GM12875 (cell line): ENCODE measurements at regions not wholly inside any gene's neighbourhood (a gene's known extent, or its start where the extent isn't known, plus 50 kb on each side); places are given as distances from the start of the nearest gene placed in this dataset.

Experiments
- H3K4me3 ChIP-seq: one replicate; pipeline ENCODE4 v1.5.1; 2011; ENCODE audit warnings: low read depth, low read length, control low read depth
- CTCF ChIP-seq: IDR thresholded peaks from 2 replicates; pipeline ENCODE4 v1.5.1; 2011; ENCODE audit warnings: low read depth, mild to moderate bottlenecking, control low read depth, inconsistent platforms, low read length, moderate library complexity, borderline replicate concordance; ENCODE audit not compliant: insufficient read depth

GRCh38 chrX:109261279-109261678, 220.6 kb downstream of the GUCY2F start:
- no peak for TF ChIP-seq CTCF

GRCh38 chrX:109252789-109253188, 229.1 kb downstream of the GUCY2F start:
- no peak for TF ChIP-seq CTCF

More at GRCh38 chrX:109261279-109261678, 220.6 kb downstream of the GUCY2F start:
- H3K4me3 ChIP-seq: no peak overlapping the region

GRCh38 chrX:109218761-109219160, 263.1 kb downstream of the GUCY2F start:
- TF ChIP-seq CTCF: no peak
- no peak overlapping the region for H3K4me3 ChIP-seq

More at GRCh38 chrX:109252789-109253188, 229.1 kb downstream of the GUCY2F start:
- no peak overlapping the region for H3K4me3 ChIP-seq

GRCh38 chrX:109199726-109200125, 282.2 kb downstream of the GUCY2F start:
- H3K4me3 ChIP-seq: no peak overlapping the region
- TF ChIP-seq CTCF: no peak

GRCh38 chrX:109190542-109190941, 291.3 kb downstream of the GUCY2F start:
- H3K4me3 ChIP-seq: no peak overlapping the region
- TF ChIP-seq CTCF: no peak

GRCh38 chrX:109187473-109188168, 294.3 kb downstream of the GUCY2F start:
- no peak for TF ChIP-seq CTCF
- no peak overlapping the region for H3K4me3 ChIP-seq

GRCh38 chrX:109186939-109187338, 294.9 kb downstream of the GUCY2F start:
- no peak for TF ChIP-seq CTCF
- H3K4me3 ChIP-seq: no peak overlapping the region
